ENCODE measurements at regions not wholly inside any gene's neighbourhood (a gene's known extent, or its start where the extent isn't known, plus 50 kb on each side); places are given as distances from the start of the nearest gene placed in this dataset.

GRCh38 chr2:134185639-134186038 is 68.2 kb upstream of the MGAT5 start:
- TF ChIP-seq EZH2phosphoT487 (IDR thresholded peaks at IDR 0.05; ENCODE audit: borderline replicate concordance, low read length) (no peak), CTCF (IDR thresholded peaks at IDR 0.05; ENCODE audit: low read depth, low read length, poor library complexity, severe bottlenecking) (no peak)

Data from DOHH2 (cell line).